Testis (tissue), 2 donors: ENCODE measurements at regions not wholly inside any gene's neighbourhood (a gene's known extent, or its start where the extent isn't known, plus 50 kb on each side); places are given as distances from the start of the nearest gene placed in this dataset.

Experiments
- DNase-seq: peaks from one replicate; pipeline ENCODE4 v3.0.0-alpha.2; 2019
- H3K27ac ChIP-seq, 2 donors: fragments of 200-600 bp; sonication (generic); one replicate each; pipeline ENCODE4 v1.5.1; 2019
- H3K27me3 ChIP-seq: fragments of 200-600 bp; sonication (generic); one replicate; pipeline ENCODE4 v1.5.1; 2019
- H3K36me3 ChIP-seq: fragments of 200-600 bp; sonication (generic); one replicate; pipeline ENCODE4 v1.5.1; 2017; ENCODE audit warnings: low read depth; ENCODE audit errors: missing control alignments
- H3K4me1 ChIP-seq: fragments of 200-600 bp; sonication (generic); one replicate; pipeline ENCODE4 v1.5.1; 2019
- H3K4me3 ChIP-seq, 2 donors: fragments of 200-600 bp; sonication (generic); one replicate each; pipeline ENCODE4 v1.5.1; 2017 to 2019
- H3K9me3 ChIP-seq: fragments of 200-600 bp; sonication (generic); one replicate; pipeline ENCODE4 v1.5.1; 2017
- CTCF ChIP-seq, 3 experiments: fragments of 450-650 bp in 2 of 3; fragments of 200-600 bp in 1 of 3; sonication (generic) in 1 of 3; IDR thresholded peaks; one replicate each; pipeline ENCODE4 v1.5.1; 2016 to 2019; ENCODE audit warnings: antibody characterized with exemption in 3 of 3, mild to moderate bottlenecking in 2 of 3, moderate library complexity in 1 of 3
- POLR2A ChIP-seq: fragments of 450-650 bp; IDR thresholded peaks from one replicate; pipeline ENCODE4 v1.6.1; 2017; ENCODE audit warnings: antibody characterized with exemption, mild to moderate bottlenecking, moderate library complexity
- WGBS, 2 donors: methylation state at CpG; one replicate each; pipeline ENCODE4 v1.1.5; 2018; 5-methylcytosine and 5-hydroxymethylcytosine counted together
- intact Hi-C: fragments of 100-400 bp; cut with DNase I; formaldehyde crosslinking; loops from one replicate; pipeline ENCODE4 v1.15.1; 2023; ENCODE audit warnings: low total_unique reads

GRCh38 chr4:17134565-17134964, 236.1 kb upstream of the LDB2 start:
- Histone ChIP-seq H3K36me3 (no peaks in the 10 kb centered on the region), H3K9me3 (no peaks in the 10 kb centered on the region), H3K4me3 (no peak overlapping the region), H3K27me3 (no peaks in the 10 kb centered on the region), H3K27ac (no peak overlapping the region), H3K4me1 (no peaks in the 10 kb centered on the region)
- no peak for DNase-seq
- TF ChIP-seq CTCF (IDR thresholded peaks at IDR 0.05): no peak
- no peak for TF ChIP-seq POLR2A
- intact Hi-C loops: no loop called here

- intact Hi-C loops: no loop called here
- H3K27me3 ChIP-seq: no peaks in the 10 kb centered on the region
- H3K4me1 ChIP-seq: no peaks in the 10 kb centered on the region
- H3K27ac ChIP-seq: no peak overlapping the region
- no peak overlapping the region for H3K4me3 ChIP-seq
- no peak for DNase-seq
- H3K36me3 ChIP-seq: no peaks in the 10 kb centered on the region
- TF ChIP-seq CTCF (IDR thresholded peaks at IDR 0.05): no peak
- no peak for TF ChIP-seq POLR2A
- H3K9me3 ChIP-seq: no peaks in the 10 kb centered on the region
- WGBS, 2 donors: 87 to 92% methylated on average over 3 of the region's 3 CpGs
Observed at GRCh38 chr4:17134100-17134499, 235.7 kb upstream of the LDB2 start.

- Histone ChIP-seq H3K36me3 (no peaks in the 10 kb centered on the region), H3K4me1 (no peaks in the 10 kb centered on the region), H3K27ac (no peak overlapping the region), H3K27me3 (no peaks in the 10 kb centered on the region), H3K9me3 (no peaks in the 10 kb centered on the region), H3K4me3 (no peak overlapping the region)
- no peak for DNase-seq
- TF ChIP-seq CTCF (IDR thresholded peaks at IDR 0.05) (no peak), POLR2A (no peak)
- intact Hi-C loops: no loop called here
- 93 to 100% methylated on average over 2 of the region's 2 CpGs for WGBS, 2 donors
Observed at GRCh38 chr4:17132226-17132625, 233.8 kb upstream of the LDB2 start.

GRCh38 chr4:17128268-17128667, 229.8 kb upstream of the LDB2 start:
- WGBS, 2 donors: 69 to 76% methylated on average over 2 of the region's 2 CpGs
- DNase-seq: no peak
- intact Hi-C loops: no loop called here
- no peaks in the 10 kb centered on the region for H3K4me1 ChIP-seq
- H3K4me3 ChIP-seq: no peak overlapping the region
- TF ChIP-seq POLR2A: no peak
- no peak for TF ChIP-seq CTCF (IDR thresholded peaks at IDR 0.05)
- no peak overlapping the region for H3K27ac ChIP-seq
- H3K27me3 ChIP-seq: no peaks in the 10 kb centered on the region
- no peaks in the 10 kb centered on the region for H3K36me3 ChIP-seq
- H3K9me3 ChIP-seq: no peaks in the 10 kb centered on the region

GRCh38 chr4:17126321-17126966, 228.0 kb upstream of the LDB2 start:
- 92 to 97% methylated on average over 1 of the region's 1 CpG for WGBS, 2 donors

More at GRCh38 chr4:17126321-17126966, 228.0 kb upstream of the LDB2 start:
- Histone ChIP-seq H3K27me3 (no peaks in the 10 kb centered on the region), H3K36me3 (no peaks in the 10 kb centered on the region), H3K4me1 (no peaks in the 10 kb centered on the region), H3K27ac (no peak overlapping the region), H3K9me3 (no peaks in the 10 kb centered on the region), H3K4me3 (no peak overlapping the region)
- TF ChIP-seq POLR2A (no peak), CTCF (IDR thresholded peaks at IDR 0.05) (no peak)
- no peak for DNase-seq
- intact Hi-C loops: no loop called here
